Right lobe of liver (tissue), 6 donors: ENCODE measurements at regions not wholly inside any gene's neighbourhood (a gene's known extent, or its start where the extent isn't known, plus 50 kb on each side); places are given as distances from the start of the nearest gene placed in this dataset.
A peak's percentile ranks its signal among the peaks of the same experiment; 100 is the strongest.

Source experiments
- ATAC-seq, 4 donors: fragments of 200-7000 bp; cut with Tn5 transposase; one replicate each; pipeline ENCODE4 v1.9.1; 2020; ENCODE audit warnings: mild to moderate bottlenecking in 4 of 4, moderate library complexity in 4 of 4
- DNase-seq, 3 donors: peaks; one replicate each; pipeline ENCODE4 v3.0.0-alpha.2; 2020
- H3K27ac ChIP-seq, 3 donors: fragments of 200-600 bp; one replicate each; pipeline ENCODE4 v1.8.0; 2022
- H3K27me3 ChIP-seq, 2 donors: fragments of 200-600 bp; one replicate each; pipeline ENCODE4 v1.8.0; 2022
- H3K36me3 ChIP-seq, 4 donors: fragments of 200-600 bp; sonication (generic) in 1 of 4; one replicate each; pipeline versions ENCODE4 v1.5.1 to v1.8.0; 2017 to 2022; ENCODE audit warnings: control low read depth in 1 of 4
- H3K4me1 ChIP-seq, 4 donors: fragments of 200-600 bp; sonication (generic) in 1 of 4; one replicate each; pipeline versions ENCODE4 v1.5.1 to v1.8.0; 2017 to 2022; ENCODE audit warnings: control low read depth in 1 of 4
- H3K4me3 ChIP-seq, 3 donors: fragments of 200-600 bp; one replicate each; pipeline ENCODE4 v1.8.0; 2022
- H3K9me3 ChIP-seq, 4 donors: fragments of 200-600 bp; sonication (generic) in 1 of 4; one replicate each; pipeline versions ENCODE4 v1.5.1 to v1.8.0; 2017 to 2022; ENCODE audit warnings: control low read depth in 1 of 4
- CTCF ChIP-seq, 4 donors: fragments of 200-600 bp in 3 of 4; fragments of 450-650 bp in 1 of 4; IDR thresholded peaks; one replicate each; pipeline versions ENCODE4 v1.5.1 to v1.8.0; 2016 to 2022; ENCODE audit warnings: antibody characterized with exemption in 4 of 4, mild to moderate bottlenecking in 2 of 4
- POLR2A ChIP-seq: fragments of 450-650 bp; IDR thresholded peaks from one replicate; pipeline ENCODE4 v1.6.1; 2017; ENCODE audit warnings: antibody characterized with exemption, mild to moderate bottlenecking
- WGBS: methylation state at CpG from one replicate; pipeline ENCODE4 v1.1.6; 2018; ENCODE audit warnings: low coverage, low lambda C conversion rate; ENCODE audit not compliant: insufficient coverage; ENCODE audit errors: missing lambda C conversion rate; 5-methylcytosine and 5-hydroxymethylcytosine counted together
- intact Hi-C, 2 donors: fragments of 100-400 bp; cut with DNase I; formaldehyde crosslinking; loops; one replicate each; pipeline versions ENCODE4 v1.11.2 to v1.14.1; 2022
- donor health status: DM: no; HTN: yes; CAD: no.
- donor health status: DM: no; HTN: no; CAD: no.
- donor health status: DM: no; HTN: no; CAD: no.
- donor health status: DM: no; HTN: yes; CAD: no.
- donor health status: DM: no; HTN: yes; CAD: no.

- ATAC-seq (no peak), DNase-seq (no peak)
- TF ChIP-seq POLR2A (no peak), CTCF (IDR thresholded peaks at IDR 0.05) (no peak)
- intact Hi-C loops, result no loop called here
- H3K27me3 ChIP-seq, result no peaks in the 10 kb centered on the region
- no peaks in the 10 kb centered on the region for H3K4me1 ChIP-seq
- no peak overlapping the region for H3K4me3 ChIP-seq
- H3K36me3 ChIP-seq, result no peaks in the 10 kb centered on the region
- 39% methylated on average over 2 of the region's 2 CpGs for WGBS
- H3K27ac ChIP-seq, result no peak overlapping the region
- H3K9me3 ChIP-seq, result no peaks in the 10 kb centered on the region
Observed at GRCh38 chr14:27557445-27557844, 959.6 kb upstream of the NOVA1 start.

- DNase-seq (no peak), ATAC-seq (no peak)
- intact Hi-C loops, result no loop called here
- TF ChIP-seq POLR2A (no peak), CTCF (IDR thresholded peaks at IDR 0.05) (no peak)
- Histone ChIP-seq H3K36me3 (no peaks in the 10 kb centered on the region), H3K4me3 (no peak overlapping the region), H3K4me1 (no peaks in the 10 kb centered on the region), H3K9me3 (no peaks in the 10 kb centered on the region), H3K27ac (no peak overlapping the region), H3K27me3 (no peaks in the 10 kb centered on the region)
Observed at GRCh38 chr14:27559848-27560247, 962.0 kb upstream of the NOVA1 start.

- DNase-seq (no peak), ATAC-seq (no peak)
- Histone ChIP-seq H3K4me3 (no peak overlapping the region), H3K36me3 (no peaks in the 10 kb centered on the region), H3K4me1 (no peaks in the 10 kb centered on the region), H3K9me3 (no peaks in the 10 kb centered on the region), H3K27me3 (no peaks in the 10 kb centered on the region), H3K27ac (no peak overlapping the region)
- WGBS, result 18% methylated on average over 1 of the region's 1 CpG
- TF ChIP-seq CTCF (IDR thresholded peaks at IDR 0.05) (no peak), POLR2A (no peak)
- intact Hi-C loops, result no loop called here
Observed at GRCh38 chr14:27566843-27567382, 969.1 kb upstream of the NOVA1 start.

GRCh38 chr14:27573018-27573417, 975.2 kb upstream of the NOVA1 start:
- no peak for TF ChIP-seq POLR2A
- TF ChIP-seq CTCF (IDR thresholded peaks at IDR 0.05), result no peak
- H3K27me3 ChIP-seq, result no peaks in the 10 kb centered on the region
- H3K36me3 ChIP-seq, result no peaks in the 10 kb centered on the region
- no peak overlapping the region for H3K27ac ChIP-seq
- H3K4me3 ChIP-seq, result no peak overlapping the region
- H3K4me1 ChIP-seq, result no peaks in the 10 kb centered on the region
- peak in 1 of 4 donors; percentile 33 for ATAC-seq
- no peaks in the 10 kb centered on the region for H3K9me3 ChIP-seq
- no peak for DNase-seq
- WGBS, result no CpG with 5 or more reads among the region's 2 CpGs
- intact Hi-C loops, result no loop called here

GRCh38 chr14:27587103-27587502, 989.3 kb upstream of the NOVA1 start:
- H3K27me3 ChIP-seq, result no peaks in the 10 kb centered on the region
- no peak overlapping the region for H3K27ac ChIP-seq
- H3K4me1 ChIP-seq, result no peaks in the 10 kb centered on the region
- no peaks in the 10 kb centered on the region for H3K36me3 ChIP-seq
- no peak overlapping the region for H3K4me3 ChIP-seq
- DNase-seq, result no peak
- intact Hi-C loops, result no loop called here
- 34% methylated on average over 3 of the region's 3 CpGs for WGBS
- no peak for ATAC-seq
- TF ChIP-seq CTCF (IDR thresholded peaks at IDR 0.05) (no peak), POLR2A (no peak)
- H3K9me3 ChIP-seq, result no peaks in the 10 kb centered on the region
